H1 (cell line): ENCODE measurements at regions not wholly inside any gene's neighbourhood (a gene's known extent, or its start where the extent isn't known, plus 50 kb on each side); places are given as distances from the start of the nearest gene placed in this dataset.

Source experiments
- CTCF ChIA-PET: fragments of 300-600 bp; sonication (Branson Sonifier 250); formaldehyde crosslinking; loops from one replicate; lab custom pipeline; 2021; ENCODE audit not compliant: partially characterized antibody; lab: Charles Lee
- POLR2A ChIA-PET: fragments of 300-600 bp; sonication (Branson Sonifier 250); formaldehyde crosslinking; loops from one replicate; lab custom pipeline; 2021; ENCODE audit warnings: inconsistent platforms; ENCODE audit not compliant: partially characterized antibody; lab: Charles Lee
- DNase-seq, 2 experiments: peaks; one replicate each; pipeline versions ENCODE4 v3.0.0 to v3.0.0-alpha.2; 2010 to 2022; ENCODE audit warnings: low spot score in 2 of 2, low read depth in 1 of 2, mixed read lengths in 1 of 2
- FAIRE-seq: peaks from 2 replicates; lab custom pipeline; 2011; peaks lifted over from hg19 to GRCh38; lab: Jason Lieb, UNC
- H2AFZ ChIP-seq: 2 replicates; pipeline ENCODE4 v1.8.1; 2012; ENCODE audit warnings: low read length, inconsistent platforms
- H2AK5ac ChIP-seq: 2 replicates; pipeline ENCODE4 v1.6.1; 2013; ENCODE audit warnings: low read depth, low read length
- H2BK120ac ChIP-seq: replicated peaks from 2 replicates; pipeline ENCODE3; 2013; ENCODE audit warnings: low read depth, low read length, inconsistent platforms
- H2BK12ac ChIP-seq: 2 replicates; pipeline ENCODE4 v1.6.1; 2013; ENCODE audit warnings: low read depth, low read length
- H2BK15ac ChIP-seq: 2 replicates; pipeline ENCODE4 v1.6.1; 2013; ENCODE audit warnings: low read length
- H2BK20ac ChIP-seq: 2 replicates; pipeline ENCODE4 v1.6.1; 2013; ENCODE audit warnings: low read length
- H2BK5ac ChIP-seq: 2 replicates; pipeline ENCODE4 v1.6.1; 2013; ENCODE audit warnings: low read depth, low read length
- H3K14ac ChIP-seq: 2 replicates; pipeline ENCODE4 v1.6.1; 2013; ENCODE audit warnings: inconsistent platforms; ENCODE audit not compliant: insufficient read length
- H3K18ac ChIP-seq: 2 replicates; pipeline ENCODE4 v1.6.1; 2013; ENCODE audit warnings: low read length; ENCODE audit errors: extremely low read depth
- H3K23ac ChIP-seq: 2 replicates; pipeline ENCODE4 v1.6.1; 2013; ENCODE audit warnings: inconsistent platforms; ENCODE audit not compliant: insufficient read length
- H3K23me2 ChIP-seq: 2 replicates; pipeline ENCODE4 v1.6.1; 2013; ENCODE audit warnings: low read depth, low read length
- H3K27ac ChIP-seq: 2 replicates; pipeline ENCODE4 v1.6.1; 2011; ENCODE audit warnings: low read depth, low read length, inconsistent platforms
- H3K27me3 ChIP-seq, 4 experiments: replicated peaks in 1 of 4; 1 replicate in 1 of 4; 2 replicates in 3 of 4; pipeline versions ENCODE4 v1.6.1 to v1.8.1; 2011 to 2013; ENCODE audit warnings: low read length in 3 of 4, mild to moderate bottlenecking in 3 of 4, inconsistent platforms in 2 of 4, mixed read lengths in 2 of 4, moderate library complexity in 1 of 4; ENCODE audit not compliant: control insufficient read depth in 3 of 4, insufficient read depth in 3 of 4; ENCODE audit errors: extremely low read depth in 1 of 4
- H3K36me3 ChIP-seq, 4 experiments: 2 replicates each; pipeline versions ENCODE4 v1.6.1 to v1.8.1; 2011 to 2013; ENCODE audit warnings: mild to moderate bottlenecking in 4 of 4, low read length in 3 of 4, moderate library complexity in 2 of 4, control low read depth in 1 of 4, inconsistent platforms in 1 of 4; ENCODE audit not compliant: insufficient read depth in 4 of 4, control insufficient read depth in 2 of 4
- H3K4ac ChIP-seq: replicated peaks from 2 replicates; pipeline ENCODE3; 2013; ENCODE audit warnings: low read length, low read depth, mixed read lengths, inconsistent platforms; ENCODE audit not compliant: insufficient read length
- H3K4me1 ChIP-seq, 4 experiments: replicated peaks in 1 of 4; 1 replicate in 1 of 4; 2 replicates in 3 of 4; pipeline versions ENCODE4 v1.6.1 to v1.8.1; 2011 to 2013; ENCODE audit warnings: low read length in 3 of 4, inconsistent platforms in 2 of 4, mixed read lengths in 1 of 4; ENCODE audit not compliant: insufficient read depth in 4 of 4, control insufficient read depth in 3 of 4
- H3K4me2 ChIP-seq, 2 experiments: 2 replicates each; pipeline versions ENCODE4 v1.6.1 to v1.8.1; 2011 to 2013; ENCODE audit warnings: low read depth in 2 of 2, low read length in 2 of 2, control low read depth in 1 of 2, inconsistent platforms in 1 of 2, mild to moderate bottlenecking in 1 of 2; ENCODE audit not compliant: insufficient read depth in 1 of 2
- H3K4me3 ChIP-seq, 4 experiments: fragments of 200-600, 300-600 bp in 1 of 4; sonication (generic), shearing (Covaris generic), sonication (Bioruptor Twin) in 1 of 4; 2 replicates each; pipeline versions ENCODE4 v1.5.1 to v1.8.1; 2011 to 2016; ENCODE audit warnings: low read length in 4 of 4, low read depth in 3 of 4, control low read depth in 2 of 4, inconsistent platforms in 2 of 4, mild to moderate bottlenecking in 2 of 4, mixed read lengths in 1 of 4, moderate library complexity in 1 of 4; ENCODE audit not compliant: insufficient read depth in 2 of 4; ENCODE audit errors: extremely low read depth in 1 of 4
- H3K56ac ChIP-seq: replicated peaks from 2 replicates; pipeline ENCODE3; 2013; ENCODE audit warnings: low read depth, mild to moderate bottlenecking, mixed read lengths, low read length, inconsistent platforms; ENCODE audit not compliant: insufficient read length
- H3K79me1 ChIP-seq: 2 replicates; pipeline ENCODE4 v1.6.1; 2013; ENCODE audit warnings: low read depth, low read length, control low read depth
- H3K79me2 ChIP-seq, 2 experiments: 2 replicates each; pipeline versions ENCODE4 v1.6.1 to v1.8.1; 2012 to 2013; ENCODE audit warnings: low read length in 2 of 2, mild to moderate bottlenecking in 2 of 2, inconsistent platforms in 1 of 2; ENCODE audit not compliant: insufficient read depth in 2 of 2, control insufficient read depth in 1 of 2
- H3K9ac ChIP-seq, 4 experiments: replicated peaks in 1 of 4; 1 replicate in 1 of 4; 2 replicates in 3 of 4; pipeline versions ENCODE4 v1.6.1 to v1.8.1; 2011 to 2013; ENCODE audit warnings: low read depth in 3 of 4, low read length in 3 of 4, control low read depth in 2 of 4, mild to moderate bottlenecking in 2 of 4, moderate library complexity in 2 of 4, inconsistent platforms in 1 of 4; ENCODE audit errors: extremely low read depth in 1 of 4
- H3K9me3 ChIP-seq, 2 experiments: 2 replicates each; pipeline versions ENCODE4 v1.6.1 to v1.8.1; 2012 to 2013; ENCODE audit warnings: mild to moderate bottlenecking in 2 of 2, moderate library complexity in 2 of 2, control low read depth in 1 of 2, inconsistent platforms in 1 of 2, low read depth in 1 of 2, low read length in 1 of 2, mixed read lengths in 1 of 2; ENCODE audit not compliant: insufficient read depth in 2 of 2
- H4K20me1 ChIP-seq, 2 experiments: replicated peaks in 1 of 2; 2 replicates each; pipeline versions ENCODE3 to v1.8.1; 2011 to 2013; ENCODE audit warnings: inconsistent platforms in 2 of 2, low read length in 2 of 2, mild to moderate bottlenecking in 1 of 2; ENCODE audit not compliant: insufficient read depth in 2 of 2, control insufficient read depth in 1 of 2
- H4K5ac ChIP-seq: 2 replicates; pipeline ENCODE4 v1.6.1; 2013; ENCODE audit warnings: low read length, low read depth, mixed read lengths, inconsistent platforms; ENCODE audit not compliant: insufficient read length
- H4K8ac ChIP-seq: 2 replicates; pipeline ENCODE4 v1.8.0; 2013; ENCODE audit warnings: mild to moderate bottlenecking, moderate library complexity, low read length, inconsistent platforms; ENCODE audit not compliant: insufficient read depth; ENCODE audit errors: extremely low read depth
- H4K91ac ChIP-seq: replicated peaks from 2 replicates; pipeline ENCODE3; 2013; ENCODE audit warnings: low read length, mixed read lengths, inconsistent platforms; ENCODE audit not compliant: insufficient read length
- ASH2L ChIP-seq: fragments of 200-600, 300-600 bp; sonication (generic); IDR thresholded peaks from one replicate; pipeline ENCODE4 v1.7.1; 2017; ENCODE audit warnings: low read length
- KDM4A ChIP-seq: IDR thresholded peaks from one replicate; pipeline ENCODE4 v1.7.1; 2012; ENCODE audit warnings: low read depth, mild to moderate bottlenecking, moderate library complexity, low read length, inconsistent platforms; ENCODE audit not compliant: severe bottlenecking
- WGBS, 2 experiments: shearing (Covaris generic) in 1 of 2; methylation state at CpG; one replicate each; pipeline versions ENCODE4 v1.1.6 to v1.1.7; 2013 to 2015; ENCODE audit warnings: low lambda C conversion rate in 2 of 2, mixed read lengths in 2 of 2, inconsistent platforms in 1 of 2, low coverage in 1 of 2, missing lambda C conversion rate in 1 of 2; ENCODE audit not compliant: insufficient replicate concordance in 2 of 2, insufficient coverage in 1 of 2, insufficient read length in 1 of 2; ENCODE audit errors: extremely low coverage in 1 of 2, missing lambda C conversion rate in 1 of 2; 5-methylcytosine and 5-hydroxymethylcytosine counted together
- TF ChIP-seq, protein P1 (sequence below): IDR thresholded peaks from 2 replicates; pipeline ENCODE4 v1.6.1; 2012; ENCODE audit warnings: inconsistent platforms

DNA sequence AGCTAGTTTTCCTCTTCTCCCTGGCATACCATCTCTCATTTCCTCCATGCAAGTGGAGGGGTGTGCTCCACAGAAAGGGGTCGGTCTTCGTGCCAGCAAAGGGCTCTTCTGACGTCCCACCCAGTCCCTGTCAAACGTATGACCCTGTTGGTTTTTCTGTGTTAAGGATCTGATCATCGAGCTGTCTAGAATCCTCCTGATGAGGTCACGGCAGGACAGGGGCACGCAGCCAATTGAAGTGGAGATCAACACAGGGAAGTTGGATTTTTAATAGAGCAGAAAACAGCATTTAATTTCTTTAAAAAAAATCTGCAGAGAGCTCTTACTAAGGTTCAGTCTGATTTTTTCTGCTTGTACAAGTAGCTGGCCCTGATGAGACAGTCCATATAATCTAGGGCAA, 339.4 kb downstream of the TEX29 start:
- Histone ChIP-seq H3K56ac (no peak overlapping the region), H2AK5ac (no peak overlapping the region), H2BK15ac (no peak overlapping the region), H4K20me1 (no peaks in the 10 kb centered on the region), H4K5ac (no peak overlapping the region), H2BK20ac (no peak overlapping the region), H3K9me3 (no peaks in the 10 kb centered on the region), H4K8ac (no peak overlapping the region), H2BK5ac (no peak overlapping the region), H3K23me2 (no peaks in the 10 kb centered on the region; the same call in 1 of the 2 replicates), H4K91ac (no peak overlapping the region), H3K27me3 (peaks cover 0 to 9% (median 4%) of the 10 kb centered on the region in 4 experiments; a peak in 4 of 7 replicates), H2AFZ (no peak overlapping the region), H3K79me1 (no peaks in the 10 kb centered on the region), H3K4me3 (no peak overlapping the region), H3K4me2 (no peak overlapping the region), H3K27ac (no peak overlapping the region), H3K79me2 (no peaks in the 10 kb centered on the region), H2BK120ac (no peak overlapping the region), H3K18ac (no peak overlapping the region), H3K4ac (no peak overlapping the region), H2BK12ac (no peak overlapping the region), H3K9ac (no peak overlapping the region), H3K23ac (no peak overlapping the region), H3K36me3 (no peaks in the 10 kb centered on the region), H3K4me1 (peaks cover 0 to 6% (median 4%) of the 10 kb centered on the region in 4 experiments; a peak in 4 of 7 replicates), H3K14ac (no peak overlapping the region)
- FAIRE-seq: no peak
- WGBS, 2 experiments: 94% methylated on average over 7 of the region's 7 CpGs; no CpG with 5 or more reads in 1 of the 2 experiments
- DNase-seq: peak in 1 of 2 experiments; percentile 26
- ChIA-PET CTCF (interaction anchor here (0.8 to 1.6 kb wide), 4 partner anchors 16 to 186 kb away, joined by 3 to 4 read pairs (median 4); no protein-coding TSS in a partner anchor), POLR2A (no interaction called here)
- TF ChIP-seq ASH2L: no peak
- TF ChIP-seq, protein P1, sequence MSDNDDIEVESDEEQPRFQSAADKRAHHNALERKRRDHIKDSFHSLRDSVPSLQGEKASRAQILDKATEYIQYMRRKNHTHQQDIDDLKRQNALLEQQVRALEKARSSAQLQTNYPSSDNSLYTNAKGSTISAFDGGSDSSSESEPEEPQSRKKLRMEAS: no peak
- no peak for TF ChIP-seq KDM4A
